B cell (primary cell): ENCODE measurements at regions not wholly inside any gene's neighbourhood (a gene's known extent, or its start where the extent isn't known, plus 50 kb on each side); places are given as distances from the start of the nearest gene placed in this dataset.

Experiments used
- ATAC-seq: fragments of 200-7000 bp; cut with Tn5 transposase; one replicate; pipeline ENCODE4 v1.10.0; 2021; ENCODE audit warnings: low read depth, mild to moderate bottlenecking, moderate number of reproducible peaks, moderate library complexity
- CTCF ChIA-PET: fragments of 350-600 bp; sonication (Branson Sonifier 250); formaldehyde crosslinking; loops from one replicate; lab custom pipeline; 2021; ENCODE audit warnings: antibody characterized with exemption, inconsistent platforms; lab: Charles Lee
- POLR2A ChIA-PET: fragments of 350-600 bp; sonication (Branson Sonifier 250); formaldehyde crosslinking; loops from one replicate; lab custom pipeline; 2021; ENCODE audit warnings: antibody characterized with exemption; lab: Charles Lee
- DNase-seq: peaks from one replicate; pipeline ENCODE4 v3.0.0; 2013
- H2AFZ ChIP-seq: 2 replicates; pipeline ENCODE4 v1.6.1; 2012; ENCODE audit warnings: mild to moderate bottlenecking, low read depth, low read length; ENCODE audit not compliant: insufficient read depth, poor library complexity, severe bottlenecking
- H3K27ac ChIP-seq, 2 donors: 1 replicate in 1 of 2; 2 replicates in 1 of 2; pipeline ENCODE4 v1.5.1; 2012 to 2013; ENCODE audit warnings: low read length in 2 of 2, mild to moderate bottlenecking in 2 of 2, moderate library complexity in 1 of 2
- H3K27me3 ChIP-seq, 4 experiments: fragments of 200-600 bp in 1 of 4; sonication (generic) in 1 of 4; replicated peaks in 1 of 4; 1 replicate in 2 of 4; 2 replicates in 2 of 4; pipeline versions ENCODE4 v1.6.1 to v1.7.0; 2013 to 2016; ENCODE audit warnings: low read length in 3 of 4, mild to moderate bottlenecking in 2 of 4, mixed read lengths in 1 of 4, moderate library complexity in 1 of 4; ENCODE audit not compliant: insufficient read depth in 4 of 4, control insufficient read depth in 3 of 4; ENCODE audit errors: control extremely low read depth in 1 of 4
- H3K36me3 ChIP-seq, 2 experiments: replicated peaks in 1 of 2; 1 replicate in 1 of 2; 2 replicates in 1 of 2; pipeline versions ENCODE4 v1.6.1 to v1.7.1; 2013; ENCODE audit warnings: low read length in 1 of 2; ENCODE audit not compliant: insufficient read depth in 2 of 2, control insufficient read depth in 1 of 2; ENCODE audit errors: control extremely low read depth in 1 of 2, extremely low read depth in 1 of 2
- H3K4me1 ChIP-seq, 2 donors: fragments of 200-600 bp in 1 of 2; sonication (generic) in 1 of 2; 1 replicate in 1 of 2; 2 replicates in 1 of 2; pipeline versions ENCODE4 v1.5.1 to v1.6.1; 2013 to 2017; ENCODE audit warnings: low read length in 2 of 2; ENCODE audit not compliant: control insufficient read depth in 2 of 2, insufficient read depth in 2 of 2
- H3K4me2 ChIP-seq: replicated peaks from 2 replicates; pipeline ENCODE3; 2012; ENCODE audit warnings: mild to moderate bottlenecking, low read depth, low read length; ENCODE audit not compliant: poor library complexity, severe bottlenecking
- H3K4me3 ChIP-seq, 5 experiments: fragments of 200-600 bp in 1 of 5; sonication (generic) in 1 of 5; 1 replicate in 3 of 5; 2 replicates in 2 of 5; pipeline versions ENCODE4 v1.5.1 to v1.7.0; 2011 to 2016; ENCODE audit warnings: low read length in 4 of 5, mild to moderate bottlenecking in 4 of 5, low read depth in 2 of 5, control low read depth in 1 of 5, moderate library complexity in 1 of 5; ENCODE audit not compliant: insufficient read depth in 1 of 5; ENCODE audit errors: control extremely low read depth in 1 of 5, extremely low read depth in 1 of 5
- H3K79me2 ChIP-seq: fragments of 200-600 bp; sonication (generic); one replicate; pipeline ENCODE4 v1.6.0; 2016; ENCODE audit warnings: low read length; ENCODE audit not compliant: control insufficient read depth, insufficient read depth
- H3K9ac ChIP-seq: fragments of 200-600 bp; sonication (generic); 2 replicates; pipeline ENCODE4 v1.6.1; 2017; ENCODE audit warnings: mild to moderate bottlenecking, low read length, moderate library complexity
- H3K9me3 ChIP-seq, 3 donors: one replicate each; pipeline versions ENCODE4 v1.6.1 to v1.7.1; 2013; ENCODE audit warnings: low read length in 2 of 3; ENCODE audit not compliant: control insufficient read depth in 2 of 3, insufficient read depth in 1 of 3; ENCODE audit errors: control extremely low read depth in 1 of 3
- H4K20me1 ChIP-seq: 2 replicates; pipeline ENCODE4 v1.6.0; 2012; ENCODE audit warnings: mild to moderate bottlenecking, low read length; ENCODE audit not compliant: insufficient read depth, control insufficient read depth, poor library complexity, severe bottlenecking
- H3K27ac Mint-ChIP-seq: one replicate; pipeline ENCODE4 v1.8.0; 2021; ENCODE audit warnings: mixed read lengths
- H3K27me3 Mint-ChIP-seq: one replicate; pipeline ENCODE4 v1.8.0; 2021; ENCODE audit warnings: mixed read lengths
- H3K4me1 Mint-ChIP-seq: one replicate; pipeline ENCODE4 v1.8.0; 2021; ENCODE audit warnings: mixed read lengths
- H3K4me3 Mint-ChIP-seq: one replicate; pipeline ENCODE4 v1.8.0; 2021; ENCODE audit warnings: mixed read lengths
- H3K9me3 Mint-ChIP-seq: one replicate; pipeline ENCODE4 v1.8.0; 2022; ENCODE audit warnings: mixed read lengths; ENCODE audit not compliant: insufficient read depth
- CTCF ChIP-seq: fragments of 200-600 bp; IDR thresholded peaks from one replicate; pipeline ENCODE4 v1.8.0; 2022; ENCODE audit warnings: antibody characterized with exemption, mild to moderate bottlenecking
- EZH2 ChIP-seq: IDR thresholded peaks from 2 replicates; pipeline ENCODE4 v1.6.1; 2012; ENCODE audit warnings: borderline replicate concordance, low read depth, mild to moderate bottlenecking, moderate library complexity, low read length; ENCODE audit not compliant: insufficient read depth, poor library complexity, severe bottlenecking
- WGBS: methylation state at CpG from one replicate; pipeline ENCODE4 v1.1.5; 2013; ENCODE audit warnings: missing lambda C conversion rate; ENCODE audit not compliant: insufficient coverage; 5-methylcytosine and 5-hydroxymethylcytosine counted together
- intact Hi-C: fragments of 100-400 bp; cut with micrococcal nuclease; formaldehyde crosslinking; loops from one replicate; pipeline ENCODE4 v1.10.0; 2022

GRCh38 chr2:7954234-7954633, 727.6 kb upstream of the ID2 start:
- Histone ChIP-seq H2AFZ (no peak overlapping the region), H3K4me3 (no peak overlapping the region), H3K36me3 (no peaks in the 10 kb centered on the region), H3K79me2 (no peaks in the 10 kb centered on the region), H3K27ac (no peak overlapping the region), H4K20me1 (no peaks in the 10 kb centered on the region), H3K4me2 (no peak overlapping the region), H3K4me1 (no peaks in the 10 kb centered on the region), H3K9me3 (peaks cover 0 to 6% (median 0%) of the 10 kb centered on the region in 3 donors), H3K27me3 (no peaks in the 10 kb centered on the region), H3K9ac (no peak overlapping the region)
- no peak for ATAC-seq
- no peak for DNase-seq
- intact Hi-C loops = no loop called here
- H3K4me1 Mint-ChIP-seq = no peaks in the 10 kb centered on the region
- ChIA-PET CTCF (no interaction called here), POLR2A (no interaction called here)
- no peaks in the 10 kb centered on the region for H3K9me3 Mint-ChIP-seq
- TF ChIP-seq EZH2 (no peak), CTCF (no peak)
- 95% methylated on average over 2 of the region's 4 CpGs for WGBS
- peaks cover 15% of the 10 kb centered on the region for H3K27me3 Mint-ChIP-seq
- no peak overlapping the region for H3K27ac Mint-ChIP-seq
- no peak overlapping the region for H3K4me3 Mint-ChIP-seq

- Mint-ChIP-seq H3K27ac (no peak overlapping the region), H3K4me1 (no peaks in the 10 kb centered on the region), H3K27me3 (peaks cover 15% of the 10 kb centered on the region), H3K9me3 (no peaks in the 10 kb centered on the region), H3K4me3 (no peak overlapping the region)
- intact Hi-C loops = no loop called here
- TF ChIP-seq CTCF = no peak
- TF ChIP-seq EZH2 = no peak
- POLR2A ChIA-PET = no interaction called here
- 92% methylated on average over 2 of the region's 6 CpGs for WGBS
- H3K4me2 ChIP-seq = no peak overlapping the region
- DNase-seq (no peak), ATAC-seq (no peak)
- H3K4me3 ChIP-seq = no peak overlapping the region
- H3K4me1 ChIP-seq = no peaks in the 10 kb centered on the region
- H3K27me3 ChIP-seq = no peaks in the 10 kb centered on the region
- no peak overlapping the region for H3K9ac ChIP-seq
- CTCF ChIA-PET = no interaction called here
- H4K20me1 ChIP-seq = no peaks in the 10 kb centered on the region
- H2AFZ ChIP-seq = no peak overlapping the region
- no peaks in the 10 kb centered on the region for H3K36me3 ChIP-seq
- no peak overlapping the region for H3K27ac ChIP-seq
- no peaks in the 10 kb centered on the region for H3K79me2 ChIP-seq
- peaks cover 0 to 4% (median 0%) of the 10 kb centered on the region in 3 donors for H3K9me3 ChIP-seq
Measured at GRCh38 chr2:7956126-7956689, 725.6 kb upstream of the ID2 start.
